HL-60 (cell line): ENCODE measurements at regions not wholly inside any gene's neighbourhood (a gene's known extent, or its start where the extent isn't known, plus 50 kb on each side); places are given as distances from the start of the nearest gene placed in this dataset.

Source experiments
- GABPA ChIP-seq: IDR thresholded peaks from 2 replicates; pipeline ENCODE4 v1.6.1; 2012; ENCODE audit warnings: low read depth
- POLR2AphosphoS5 ChIP-seq: IDR thresholded peaks from 2 replicates; pipeline ENCODE4 v1.6.1; 2012; ENCODE audit warnings: low read depth
- SPI1 ChIP-seq: IDR thresholded peaks from 2 replicates; pipeline ENCODE4 v1.6.1; 2012; ENCODE audit warnings: low read depth, mild to moderate bottlenecking, borderline replicate concordance
- TF ChIP-seq, protein P1 (sequence below): IDR thresholded peaks from 2 replicates; pipeline ENCODE4 v1.6.1; 2012; ENCODE audit warnings: low read depth; ENCODE audit not compliant: insufficient replicate concordance
- TF ChIP-seq, protein P2 (sequence below): IDR thresholded peaks from one replicate; pipeline ENCODE4 v1.5.1; 2011; ENCODE audit warnings: low read length, control low read depth, inconsistent platforms; ENCODE audit not compliant: insufficient read depth

DNA sequence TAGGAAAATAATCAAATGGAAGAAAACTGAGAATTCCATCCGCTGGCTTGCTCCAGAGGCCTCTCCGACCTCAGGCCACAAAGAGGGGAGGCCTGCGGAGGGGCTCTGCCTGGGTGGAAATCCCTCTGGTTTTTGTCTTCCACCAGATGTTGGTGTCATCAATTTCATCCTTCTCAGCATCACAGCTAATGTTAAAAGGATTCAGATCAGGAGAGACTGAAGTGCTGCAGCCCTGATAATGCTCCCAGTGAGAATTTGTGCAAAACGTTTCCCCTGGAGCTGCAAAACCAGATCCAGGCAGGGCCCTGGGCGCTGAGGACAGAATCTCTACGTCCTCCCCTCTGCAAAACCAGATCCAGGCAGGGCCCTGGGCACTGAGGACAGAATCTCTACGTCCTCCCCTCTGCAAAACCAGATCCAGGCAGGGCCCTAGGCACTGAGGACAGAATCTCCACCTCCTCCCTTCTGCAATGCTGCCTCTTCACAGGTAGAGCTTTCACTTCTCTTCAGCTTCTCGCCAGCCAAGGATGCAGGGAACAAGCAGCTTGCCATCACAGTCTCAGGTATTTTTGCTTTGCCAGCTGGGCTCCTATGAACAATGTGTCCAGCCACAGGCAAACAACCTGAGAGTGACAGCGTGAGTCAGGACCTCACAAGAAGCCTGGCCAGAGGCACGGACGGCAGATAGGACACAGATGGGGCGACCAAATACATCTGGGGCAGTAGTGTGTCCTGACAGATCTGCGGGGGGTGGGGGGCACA, 81.2 kb downstream of the TMEM18 start:
- TF ChIP-seq, protein P1, sequence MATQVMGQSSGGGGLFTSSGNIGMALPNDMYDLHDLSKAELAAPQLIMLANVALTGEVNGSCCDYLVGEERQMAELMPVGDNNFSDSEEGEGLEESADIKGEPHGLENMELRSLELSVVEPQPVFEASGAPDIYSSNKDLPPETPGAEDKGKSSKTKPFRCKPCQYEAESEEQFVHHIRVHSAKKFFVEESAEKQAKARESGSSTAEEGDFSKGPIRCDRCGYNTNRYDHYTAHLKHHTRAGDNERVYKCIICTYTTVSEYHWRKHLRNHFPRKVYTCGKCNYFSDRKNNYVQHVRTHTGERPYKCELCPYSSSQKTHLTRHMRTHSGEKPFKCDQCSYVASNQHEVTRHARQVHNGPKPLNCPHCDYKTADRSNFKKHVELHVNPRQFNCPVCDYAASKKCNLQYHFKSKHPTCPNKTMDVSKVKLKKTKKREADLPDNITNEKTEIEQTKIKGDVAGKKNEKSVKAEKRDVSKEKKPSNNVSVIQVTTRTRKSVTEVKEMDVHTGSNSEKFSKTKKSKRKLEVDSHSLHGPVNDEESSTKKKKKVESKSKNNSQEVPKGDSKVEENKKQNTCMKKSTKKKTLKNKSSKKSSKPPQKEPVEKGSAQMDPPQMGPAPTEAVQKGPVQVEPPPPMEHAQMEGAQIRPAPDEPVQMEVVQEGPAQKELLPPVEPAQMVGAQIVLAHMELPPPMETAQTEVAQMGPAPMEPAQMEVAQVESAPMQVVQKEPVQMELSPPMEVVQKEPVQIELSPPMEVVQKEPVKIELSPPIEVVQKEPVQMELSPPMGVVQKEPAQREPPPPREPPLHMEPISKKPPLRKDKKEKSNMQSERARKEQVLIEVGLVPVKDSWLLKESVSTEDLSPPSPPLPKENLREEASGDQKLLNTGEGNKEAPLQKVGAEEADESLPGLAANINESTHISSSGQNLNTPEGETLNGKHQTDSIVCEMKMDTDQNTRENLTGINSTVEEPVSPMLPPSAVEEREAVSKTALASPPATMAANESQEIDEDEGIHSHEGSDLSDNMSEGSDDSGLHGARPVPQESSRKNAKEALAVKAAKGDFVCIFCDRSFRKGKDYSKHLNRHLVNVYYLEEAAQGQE, result no peak
- TF ChIP-seq, protein P2, sequence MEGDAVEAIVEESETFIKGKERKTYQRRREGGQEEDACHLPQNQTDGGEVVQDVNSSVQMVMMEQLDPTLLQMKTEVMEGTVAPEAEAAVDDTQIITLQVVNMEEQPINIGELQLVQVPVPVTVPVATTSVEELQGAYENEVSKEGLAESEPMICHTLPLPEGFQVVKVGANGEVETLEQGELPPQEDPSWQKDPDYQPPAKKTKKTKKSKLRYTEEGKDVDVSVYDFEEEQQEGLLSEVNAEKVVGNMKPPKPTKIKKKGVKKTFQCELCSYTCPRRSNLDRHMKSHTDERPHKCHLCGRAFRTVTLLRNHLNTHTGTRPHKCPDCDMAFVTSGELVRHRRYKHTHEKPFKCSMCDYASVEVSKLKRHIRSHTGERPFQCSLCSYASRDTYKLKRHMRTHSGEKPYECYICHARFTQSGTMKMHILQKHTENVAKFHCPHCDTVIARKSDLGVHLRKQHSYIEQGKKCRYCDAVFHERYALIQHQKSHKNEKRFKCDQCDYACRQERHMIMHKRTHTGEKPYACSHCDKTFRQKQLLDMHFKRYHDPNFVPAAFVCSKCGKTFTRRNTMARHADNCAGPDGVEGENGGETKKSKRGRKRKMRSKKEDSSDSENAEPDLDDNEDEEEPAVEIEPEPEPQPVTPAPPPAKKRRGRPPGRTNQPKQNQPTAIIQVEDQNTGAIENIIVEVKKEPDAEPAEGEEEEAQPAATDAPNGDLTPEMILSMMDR, result no peak
- TF ChIP-seq GABPA, result no peak
- TF ChIP-seq POLR2AphosphoS5, result no peak
- TF ChIP-seq SPI1, result no peak
